H1 (cell line): ENCODE measurements at regions not wholly inside any gene's neighbourhood (a gene's known extent, or its start where the extent isn't known, plus 50 kb on each side); places are given as distances from the start of the nearest gene placed in this dataset.

Source experiments
- CTCF ChIA-PET: fragments of 300-600 bp; sonication (Branson Sonifier 250); formaldehyde crosslinking; loops from one replicate; lab custom pipeline; 2021; ENCODE audit not compliant: partially characterized antibody; lab: Charles Lee
- POLR2A ChIA-PET: fragments of 300-600 bp; sonication (Branson Sonifier 250); formaldehyde crosslinking; loops from one replicate; lab custom pipeline; 2021; ENCODE audit warnings: inconsistent platforms; ENCODE audit not compliant: partially characterized antibody; lab: Charles Lee
- DNase-seq, 2 experiments: peaks; one replicate each; pipeline versions ENCODE4 v3.0.0 to v3.0.0-alpha.2; 2010 to 2022; ENCODE audit warnings: low spot score in 2 of 2, low read depth in 1 of 2, mixed read lengths in 1 of 2
- FAIRE-seq: peaks from 2 replicates; lab custom pipeline; 2011; peaks lifted over from hg19 to GRCh38; lab: Jason Lieb, UNC
- H2AFZ ChIP-seq: 2 replicates; pipeline ENCODE4 v1.8.1; 2012; ENCODE audit warnings: low read length, inconsistent platforms
- H2AK5ac ChIP-seq: 2 replicates; pipeline ENCODE4 v1.6.1; 2013; ENCODE audit warnings: low read depth, low read length
- H2BK120ac ChIP-seq: replicated peaks from 2 replicates; pipeline ENCODE3; 2013; ENCODE audit warnings: low read depth, low read length, inconsistent platforms
- H2BK12ac ChIP-seq: 2 replicates; pipeline ENCODE4 v1.6.1; 2013; ENCODE audit warnings: low read depth, low read length
- H2BK15ac ChIP-seq: 2 replicates; pipeline ENCODE4 v1.6.1; 2013; ENCODE audit warnings: low read length
- H2BK20ac ChIP-seq: 2 replicates; pipeline ENCODE4 v1.6.1; 2013; ENCODE audit warnings: low read length
- H2BK5ac ChIP-seq: 2 replicates; pipeline ENCODE4 v1.6.1; 2013; ENCODE audit warnings: low read depth, low read length
- H3K14ac ChIP-seq: 2 replicates; pipeline ENCODE4 v1.6.1; 2013; ENCODE audit warnings: inconsistent platforms; ENCODE audit not compliant: insufficient read length
- H3K18ac ChIP-seq: 2 replicates; pipeline ENCODE4 v1.6.1; 2013; ENCODE audit warnings: low read length; ENCODE audit errors: extremely low read depth
- H3K23ac ChIP-seq: 2 replicates; pipeline ENCODE4 v1.6.1; 2013; ENCODE audit warnings: inconsistent platforms; ENCODE audit not compliant: insufficient read length
- H3K23me2 ChIP-seq: 2 replicates; pipeline ENCODE4 v1.6.1; 2013; ENCODE audit warnings: low read depth, low read length
- H3K27ac ChIP-seq: 2 replicates; pipeline ENCODE4 v1.6.1; 2011; ENCODE audit warnings: low read depth, low read length, inconsistent platforms
- H3K27me3 ChIP-seq, 4 experiments: replicated peaks in 1 of 4; 1 replicate in 1 of 4; 2 replicates in 3 of 4; pipeline versions ENCODE4 v1.6.1 to v1.8.1; 2011 to 2013; ENCODE audit warnings: low read length in 3 of 4, mild to moderate bottlenecking in 3 of 4, inconsistent platforms in 2 of 4, mixed read lengths in 2 of 4, moderate library complexity in 1 of 4; ENCODE audit not compliant: control insufficient read depth in 3 of 4, insufficient read depth in 3 of 4; ENCODE audit errors: extremely low read depth in 1 of 4
- H3K36me3 ChIP-seq, 4 experiments: 2 replicates each; pipeline versions ENCODE4 v1.6.1 to v1.8.1; 2011 to 2013; ENCODE audit warnings: mild to moderate bottlenecking in 4 of 4, low read length in 3 of 4, moderate library complexity in 2 of 4, control low read depth in 1 of 4, inconsistent platforms in 1 of 4; ENCODE audit not compliant: insufficient read depth in 4 of 4, control insufficient read depth in 2 of 4
- H3K4ac ChIP-seq: replicated peaks from 2 replicates; pipeline ENCODE3; 2013; ENCODE audit warnings: low read length, low read depth, mixed read lengths, inconsistent platforms; ENCODE audit not compliant: insufficient read length
- H3K4me1 ChIP-seq, 4 experiments: replicated peaks in 1 of 4; 1 replicate in 1 of 4; 2 replicates in 3 of 4; pipeline versions ENCODE4 v1.6.1 to v1.8.1; 2011 to 2013; ENCODE audit warnings: low read length in 3 of 4, inconsistent platforms in 2 of 4, mixed read lengths in 1 of 4; ENCODE audit not compliant: insufficient read depth in 4 of 4, control insufficient read depth in 3 of 4
- H3K4me2 ChIP-seq, 2 experiments: 2 replicates each; pipeline versions ENCODE4 v1.6.1 to v1.8.1; 2011 to 2013; ENCODE audit warnings: low read depth in 2 of 2, low read length in 2 of 2, control low read depth in 1 of 2, inconsistent platforms in 1 of 2, mild to moderate bottlenecking in 1 of 2; ENCODE audit not compliant: insufficient read depth in 1 of 2
- H3K4me3 ChIP-seq, 4 experiments: fragments of 200-600, 300-600 bp in 1 of 4; sonication (generic), shearing (Covaris generic), sonication (Bioruptor Twin) in 1 of 4; 2 replicates each; pipeline versions ENCODE4 v1.5.1 to v1.8.1; 2011 to 2016; ENCODE audit warnings: low read length in 4 of 4, low read depth in 3 of 4, control low read depth in 2 of 4, inconsistent platforms in 2 of 4, mild to moderate bottlenecking in 2 of 4, mixed read lengths in 1 of 4, moderate library complexity in 1 of 4; ENCODE audit not compliant: insufficient read depth in 2 of 4; ENCODE audit errors: extremely low read depth in 1 of 4
- H3K56ac ChIP-seq: replicated peaks from 2 replicates; pipeline ENCODE3; 2013; ENCODE audit warnings: low read depth, mild to moderate bottlenecking, mixed read lengths, low read length, inconsistent platforms; ENCODE audit not compliant: insufficient read length
- H3K79me1 ChIP-seq: 2 replicates; pipeline ENCODE4 v1.6.1; 2013; ENCODE audit warnings: low read depth, low read length, control low read depth
- H3K79me2 ChIP-seq, 2 experiments: 2 replicates each; pipeline versions ENCODE4 v1.6.1 to v1.8.1; 2012 to 2013; ENCODE audit warnings: low read length in 2 of 2, mild to moderate bottlenecking in 2 of 2, inconsistent platforms in 1 of 2; ENCODE audit not compliant: insufficient read depth in 2 of 2, control insufficient read depth in 1 of 2
- H3K9ac ChIP-seq, 4 experiments: replicated peaks in 1 of 4; 1 replicate in 1 of 4; 2 replicates in 3 of 4; pipeline versions ENCODE4 v1.6.1 to v1.8.1; 2011 to 2013; ENCODE audit warnings: low read depth in 3 of 4, low read length in 3 of 4, control low read depth in 2 of 4, mild to moderate bottlenecking in 2 of 4, moderate library complexity in 2 of 4, inconsistent platforms in 1 of 4; ENCODE audit errors: extremely low read depth in 1 of 4
- H3K9me3 ChIP-seq, 2 experiments: 2 replicates each; pipeline versions ENCODE4 v1.6.1 to v1.8.1; 2012 to 2013; ENCODE audit warnings: mild to moderate bottlenecking in 2 of 2, moderate library complexity in 2 of 2, control low read depth in 1 of 2, inconsistent platforms in 1 of 2, low read depth in 1 of 2, low read length in 1 of 2, mixed read lengths in 1 of 2; ENCODE audit not compliant: insufficient read depth in 2 of 2
- H4K20me1 ChIP-seq, 2 experiments: replicated peaks in 1 of 2; 2 replicates each; pipeline versions ENCODE3 to v1.8.1; 2011 to 2013; ENCODE audit warnings: inconsistent platforms in 2 of 2, low read length in 2 of 2, mild to moderate bottlenecking in 1 of 2; ENCODE audit not compliant: insufficient read depth in 2 of 2, control insufficient read depth in 1 of 2
- H4K5ac ChIP-seq: 2 replicates; pipeline ENCODE4 v1.6.1; 2013; ENCODE audit warnings: low read length, low read depth, mixed read lengths, inconsistent platforms; ENCODE audit not compliant: insufficient read length
- H4K8ac ChIP-seq: 2 replicates; pipeline ENCODE4 v1.8.0; 2013; ENCODE audit warnings: mild to moderate bottlenecking, moderate library complexity, low read length, inconsistent platforms; ENCODE audit not compliant: insufficient read depth; ENCODE audit errors: extremely low read depth
- H4K91ac ChIP-seq: replicated peaks from 2 replicates; pipeline ENCODE3; 2013; ENCODE audit warnings: low read length, mixed read lengths, inconsistent platforms; ENCODE audit not compliant: insufficient read length
- BRCA1 ChIP-seq: IDR thresholded peaks from 2 replicates; pipeline ENCODE4 v1.6.1; 2012; ENCODE audit warnings: low read depth, low read length, improper control_type of control experiment
- CREB1 ChIP-seq: IDR thresholded peaks from 2 replicates; pipeline ENCODE4 v1.6.1; 2012; ENCODE audit warnings: inconsistent platforms
- CTCF ChIP-seq, 3 experiments: IDR thresholded peaks; 1 replicate in 2 of 3; 2 replicates in 1 of 3; pipeline versions ENCODE4 v1.5.1 to v1.6.1; 2011; ENCODE audit warnings: low read length in 3 of 3, mild to moderate bottlenecking in 3 of 3, inconsistent platforms in 2 of 3, low read depth in 1 of 3, moderate library complexity in 1 of 3; ENCODE audit not compliant: insufficient read depth in 1 of 3; ENCODE audit errors: control extremely low read depth in 1 of 3
- EZH2 ChIP-seq: fragments of 200-600 bp; sonication (generic); IDR thresholded peaks from 2 replicates; pipeline ENCODE4 v1.7.1; 2012; ENCODE audit warnings: low read depth, mild to moderate bottlenecking, moderate library complexity, low read length, inconsistent platforms; ENCODE audit not compliant: severe bottlenecking
- FOSL1 ChIP-seq: IDR thresholded peaks from 2 replicates; pipeline ENCODE4 v1.6.1; 2011; ENCODE audit warnings: mild to moderate bottlenecking, low read depth, low read length, moderate library complexity; ENCODE audit not compliant: insufficient read depth
- NRF1 ChIP-seq: IDR thresholded peaks from 2 replicates; pipeline ENCODE4 v1.6.1; 2011; ENCODE audit warnings: mild to moderate bottlenecking, low read depth, low read length, improper control_type of control experiment
- RFX5 ChIP-seq: IDR thresholded peaks from 2 replicates; pipeline ENCODE4 v1.6.1; 2011; ENCODE audit warnings: low read depth, low read length, improper control_type of control experiment, borderline replicate concordance
- RXRA ChIP-seq: IDR thresholded peaks from 2 replicates; pipeline ENCODE4 v1.6.1; 2011; ENCODE audit warnings: low read depth, mild to moderate bottlenecking, low read length, moderate library complexity; ENCODE audit not compliant: insufficient read depth
- SIN3A ChIP-seq, 2 experiments: IDR thresholded peaks in 1 of 2; conservative IDR thresholded peaks in 1 of 2; 2 replicates each; pipeline ENCODE4 v1.6.1; 2011 to 2012; ENCODE audit warnings: low read length in 2 of 2, improper control_type of control experiment in 1 of 2, low read depth in 1 of 2, mild to moderate bottlenecking in 1 of 2
- SP4 ChIP-seq: IDR thresholded peaks from 2 replicates; pipeline ENCODE4 v1.6.1; 2012; ENCODE audit warnings: low read length, inconsistent platforms
- TEAD4 ChIP-seq: IDR thresholded peaks from 2 replicates; pipeline ENCODE4 v1.6.1; 2012; ENCODE audit warnings: low read depth, low read length, inconsistent platforms, mixed read lengths
- WGBS, 2 experiments: shearing (Covaris generic) in 1 of 2; methylation state at CpG; one replicate each; pipeline versions ENCODE4 v1.1.6 to v1.1.7; 2013 to 2015; ENCODE audit warnings: low lambda C conversion rate in 2 of 2, mixed read lengths in 2 of 2, inconsistent platforms in 1 of 2, low coverage in 1 of 2, missing lambda C conversion rate in 1 of 2; ENCODE audit not compliant: insufficient replicate concordance in 2 of 2, insufficient coverage in 1 of 2, insufficient read length in 1 of 2; ENCODE audit errors: extremely low coverage in 1 of 2, missing lambda C conversion rate in 1 of 2; 5-methylcytosine and 5-hydroxymethylcytosine counted together

- no peak overlapping the region for H2AFZ ChIP-seq
- no peak overlapping the region for H3K14ac ChIP-seq
- H3K4me2 ChIP-seq = no peak overlapping the region
- no peak overlapping the region for H4K5ac ChIP-seq
- H3K56ac ChIP-seq = no peak overlapping the region
- H4K91ac ChIP-seq = no peak overlapping the region
- no peaks in the 10 kb centered on the region for H3K36me3 ChIP-seq
- H3K4me3 ChIP-seq = no peak overlapping the region
- CTCF ChIA-PET = no interaction called here
- no peak for FAIRE-seq
- 89% methylated on average over 1 of the region's 1 CpG; no CpG with 5 or more reads in 1 of the 2 experiments for WGBS, 2 experiments
- H3K27me3 ChIP-seq = no peaks in the 10 kb centered on the region
- H3K9me3 ChIP-seq = no peaks in the 10 kb centered on the region
- no peak for DNase-seq
- H2BK15ac ChIP-seq = no peak overlapping the region
- H3K27ac ChIP-seq = no peak overlapping the region
- H3K79me1 ChIP-seq = no peaks in the 10 kb centered on the region
- H2BK5ac ChIP-seq = no peak overlapping the region
- no peaks in the 10 kb centered on the region for H3K23me2 ChIP-seq
- H2BK120ac ChIP-seq = no peak overlapping the region
- no peak overlapping the region for H3K23ac ChIP-seq
- H3K18ac ChIP-seq = no peak overlapping the region
- no peaks in the 10 kb centered on the region for H4K20me1 ChIP-seq
- no peak overlapping the region for H3K4ac ChIP-seq
- H3K79me2 ChIP-seq = no peaks in the 10 kb centered on the region
- H3K4me1 ChIP-seq = no peaks in the 10 kb centered on the region
- no peak overlapping the region for H2BK20ac ChIP-seq
- no peak overlapping the region for H2BK12ac ChIP-seq
- no peak overlapping the region for H4K8ac ChIP-seq
- H2AK5ac ChIP-seq = no peak overlapping the region
- POLR2A ChIA-PET = no interaction called here
- no peak overlapping the region for H3K9ac ChIP-seq
- TF ChIP-seq RXRA = no peak
- TF ChIP-seq RFX5 = no peak
- TF ChIP-seq EZH2 = no peak
- no peak for TF ChIP-seq CREB1
- no peak for TF ChIP-seq BRCA1
- TF ChIP-seq CTCF (IDR thresholded peaks at IDR 0.05; ENCODE audit: control extremely low read depth in 1 of 3, insufficient read depth in 1 of 3, low read depth in 1 of 3, low read length in 3 of 3) = no peak
- no peak for TF ChIP-seq FOSL1
- TF ChIP-seq SP4 = no peak
- TF ChIP-seq TEAD4 = no peak
- TF ChIP-seq SIN3A (conservative IDR thresholded peaks at IDR 0.05 in 1 of 2, IDR thresholded peaks at IDR 0.05 in 1 of 2; ENCODE audit: low read depth in 1 of 2, low read length in 2 of 2) = no peak
- no peak for TF ChIP-seq NRF1
Measured at GRCh38 chr4:125951261-125951887, 636.6 kb downstream of the FAT4 start.
